Adipocyte (in vitro differentiated cells): ENCODE measurements at regions not wholly inside any gene's neighbourhood (a gene's known extent, or its start where the extent isn't known, plus 50 kb on each side); places are given as distances from the start of the nearest gene placed in this dataset.

Experiments used
- DNase-seq: peaks from one replicate; pipeline ENCODE4 v3.0.0-alpha.2; 2015; ENCODE audit warnings: low read depth
- H3K27me3 ChIP-seq: replicated peaks from 2 replicates; pipeline ENCODE4 v1.7.0; 2013; ENCODE audit warnings: mild to moderate bottlenecking, low read length, moderate library complexity; ENCODE audit not compliant: control insufficient read depth, insufficient read depth
- H3K36me3 ChIP-seq: 2 replicates; pipeline ENCODE4 v1.7.0; 2013; ENCODE audit warnings: low read length, mild to moderate bottlenecking, moderate library complexity; ENCODE audit not compliant: control insufficient read depth, insufficient read depth, severe bottlenecking
- H3K4me1 ChIP-seq: 2 replicates; pipeline ENCODE4 v1.7.0; 2013; ENCODE audit warnings: mild to moderate bottlenecking, low read length, moderate library complexity; ENCODE audit not compliant: control insufficient read depth, insufficient read depth
- H3K4me3 ChIP-seq: 2 replicates; pipeline ENCODE4 v1.7.0; 2013; ENCODE audit warnings: mild to moderate bottlenecking, low read length, moderate library complexity
- H3K9ac ChIP-seq: 2 replicates; pipeline ENCODE4 v1.7.0; 2013; ENCODE audit warnings: mild to moderate bottlenecking, low read length, moderate library complexity
- H3K9me3 ChIP-seq: 2 replicates; pipeline ENCODE4 v1.7.0; 2013; ENCODE audit warnings: mild to moderate bottlenecking, low read length, moderate library complexity; ENCODE audit not compliant: control insufficient read depth

- Histone ChIP-seq H3K9ac (no peak overlapping the region), H3K36me3 (no peaks in the 10 kb centered on the region), H3K9me3 (no peaks in the 10 kb centered on the region), H3K27me3 (no peaks in the 10 kb centered on the region), H3K4me3 (no peak overlapping the region), H3K4me1 (peaks cover 3% of the 10 kb centered on the region)
- no peak for DNase-seq
These were observed 89.9 kb upstream of the STARD13 start for GRCh38 chr13:33375421-33375820.

- H3K27me3 ChIP-seq, result no peaks in the 10 kb centered on the region
- H3K4me1 ChIP-seq, result peaks cover 3% of the 10 kb centered on the region
- no peak for DNase-seq
- no peaks in the 10 kb centered on the region for H3K9me3 ChIP-seq
- H3K9ac ChIP-seq, result no peak overlapping the region
- H3K4me3 ChIP-seq, result no peak overlapping the region
- H3K36me3 ChIP-seq, result no peaks in the 10 kb centered on the region
These were observed 90.7 kb upstream of the STARD13 start for GRCh38 chr13:33376212-33376611.

GRCh38 chr13:33377411-33377810 is 91.9 kb upstream of the STARD13 start:
- H3K9ac ChIP-seq, result no peak overlapping the region
- no peaks in the 10 kb centered on the region for H3K36me3 ChIP-seq
- H3K4me3 ChIP-seq, result no peak overlapping the region
- H3K4me1 ChIP-seq, result no peaks in the 10 kb centered on the region
- H3K9me3 ChIP-seq, result no peaks in the 10 kb centered on the region
- no peak for DNase-seq
- H3K27me3 ChIP-seq, result no peaks in the 10 kb centered on the region

GRCh38 chr13:33377825-33378224 is 92.3 kb upstream of the STARD13 start:
- Histone ChIP-seq H3K4me1 (no peaks in the 10 kb centered on the region), H3K36me3 (no peaks in the 10 kb centered on the region), H3K9ac (no peak overlapping the region), H3K27me3 (no peaks in the 10 kb centered on the region), H3K9me3 (no peaks in the 10 kb centered on the region), H3K4me3 (no peak overlapping the region)
- DNase-seq, result no peak

GRCh38 chr13:33379608-33380007 is 94.1 kb upstream of the STARD13 start:
- H3K9ac ChIP-seq, result no peak overlapping the region

GRCh38 chr13:33380487-33381079 is 95.0 kb upstream of the STARD13 start:
- Histone ChIP-seq H3K27me3 (no peaks in the 10 kb centered on the region), H3K4me3 (no peak overlapping the region), H3K4me1 (no peaks in the 10 kb centered on the region), H3K36me3 (no peaks in the 10 kb centered on the region), H3K9ac (no peak overlapping the region), H3K9me3 (no peaks in the 10 kb centered on the region)
- DNase-seq, result no peak

More at GRCh38 chr13:33379608-33380007, 94.1 kb upstream of the STARD13 start:
- H3K36me3 ChIP-seq, result no peaks in the 10 kb centered on the region
- H3K4me1 ChIP-seq, result no peaks in the 10 kb centered on the region
- H3K27me3 ChIP-seq, result no peaks in the 10 kb centered on the region
- no peaks in the 10 kb centered on the region for H3K9me3 ChIP-seq
- DNase-seq, result no peak
- no peak overlapping the region for H3K4me3 ChIP-seq

GRCh38 chr13:33381180-33381579 is 95.6 kb upstream of the STARD13 start:
- H3K4me1 ChIP-seq, result no peaks in the 10 kb centered on the region
- no peak overlapping the region for H3K9ac ChIP-seq
- H3K36me3 ChIP-seq, result no peaks in the 10 kb centered on the region
- H3K27me3 ChIP-seq, result no peaks in the 10 kb centered on the region
- H3K9me3 ChIP-seq, result no peaks in the 10 kb centered on the region
- DNase-seq, result no peak
- H3K4me3 ChIP-seq, result no peak overlapping the region

- DNase-seq, result no peak
- Histone ChIP-seq H3K36me3 (no peaks in the 10 kb centered on the region), H3K9ac (no peak overlapping the region), H3K4me1 (no peaks in the 10 kb centered on the region), H3K4me3 (no peak overlapping the region), H3K9me3 (no peaks in the 10 kb centered on the region), H3K27me3 (no peaks in the 10 kb centered on the region)
These were observed 96.4 kb upstream of the STARD13 start for GRCh38 chr13:33381906-33382305.

GRCh38 chr13:33383724-33384577 is 98.4 kb upstream of the STARD13 start:
- no peak overlapping the region for H3K4me3 ChIP-seq
- no peak for DNase-seq
- H3K9me3 ChIP-seq, result no peaks in the 10 kb centered on the region
- no peaks in the 10 kb centered on the region for H3K27me3 ChIP-seq
- H3K9ac ChIP-seq, result no peak overlapping the region
- H3K36me3 ChIP-seq, result no peaks in the 10 kb centered on the region
- H3K4me1 ChIP-seq, result no peaks in the 10 kb centered on the region

- Histone ChIP-seq H3K9ac (no peak overlapping the region), H3K4me3 (no peak overlapping the region), H3K27me3 (no peaks in the 10 kb centered on the region), H3K4me1 (no peaks in the 10 kb centered on the region), H3K36me3 (no peaks in the 10 kb centered on the region), H3K9me3 (no peaks in the 10 kb centered on the region)
- DNase-seq, result peak; percentile 2
These were observed 102.9 kb upstream of the STARD13 start for GRCh38 chr13:33388286-33388998.

- no peak overlapping the region for H3K4me3 ChIP-seq
- no peak for DNase-seq
- H3K9ac ChIP-seq, result no peak overlapping the region
- H3K27me3 ChIP-seq, result no peaks in the 10 kb centered on the region
- H3K4me1 ChIP-seq, result no peaks in the 10 kb centered on the region
- no peaks in the 10 kb centered on the region for H3K36me3 ChIP-seq
- H3K9me3 ChIP-seq, result no peaks in the 10 kb centered on the region
These were observed 107.3 kb upstream of the STARD13 start for GRCh38 chr13:33392794-33393405.
